ENCODE measurements at regions not wholly inside any gene's neighbourhood (a gene's known extent, or its start where the extent isn't known, plus 50 kb on each side); places are given as distances from the start of the nearest gene placed in this dataset.

DNA sequence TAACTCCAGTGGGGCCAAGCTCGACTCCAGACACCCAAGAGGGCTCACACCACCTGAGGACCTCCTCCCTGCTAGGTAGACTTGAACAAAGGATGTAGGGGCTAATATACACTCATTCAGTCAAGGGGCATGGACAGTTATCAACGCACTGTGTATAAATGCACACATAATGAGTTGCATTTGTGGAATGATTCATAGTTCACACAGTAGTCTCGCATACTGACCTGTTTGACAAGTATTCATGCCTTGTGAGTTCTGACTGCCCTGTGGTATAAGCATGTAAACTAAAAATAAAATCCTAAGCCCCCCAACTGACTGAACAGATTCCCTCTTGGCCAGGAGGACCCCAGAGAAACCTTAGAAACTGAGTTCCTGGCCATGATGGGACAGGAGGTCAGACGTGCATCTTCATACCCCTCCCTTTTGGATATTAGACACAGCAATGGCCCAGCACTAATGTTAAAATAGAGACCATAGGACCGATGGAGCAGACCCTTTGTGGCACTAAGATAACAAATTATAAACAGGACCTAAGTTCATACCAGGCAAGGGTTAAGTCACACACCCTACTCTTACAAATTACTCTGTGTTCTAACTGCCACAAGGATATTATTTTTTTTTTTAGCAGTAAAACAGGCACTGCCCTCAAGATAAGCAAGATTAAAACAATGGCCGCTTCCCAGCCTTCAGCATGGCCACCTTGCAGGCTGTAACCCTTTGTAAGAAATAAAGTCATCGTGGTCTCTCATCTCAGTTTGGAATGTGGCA is 124.4 kb downstream of the TTLL2 start:
- no peaks in the 10 kb centered on the region for H3K36me3 Mint-ChIP-seq (ENCODE audit: low read depth)
- no peaks in the 10 kb centered on the region for H3K4me1 Mint-ChIP-seq
- ChIA-PET POLR2A (no interaction called here), CTCF (no interaction called here)
- H3K27me3 Mint-ChIP-seq, result no peaks in the 10 kb centered on the region
- no peak for DNase-seq
- H3K27ac Mint-ChIP-seq, result no peak overlapping the region
- H3K4me3 Mint-ChIP-seq, result no peak overlapping the region
- no peaks in the 10 kb centered on the region for H3K9me3 Mint-ChIP-seq
- intact Hi-C loops (cut with micrococcal nuclease), result no loop called here
- TF ChIP-seq, protein P1, sequence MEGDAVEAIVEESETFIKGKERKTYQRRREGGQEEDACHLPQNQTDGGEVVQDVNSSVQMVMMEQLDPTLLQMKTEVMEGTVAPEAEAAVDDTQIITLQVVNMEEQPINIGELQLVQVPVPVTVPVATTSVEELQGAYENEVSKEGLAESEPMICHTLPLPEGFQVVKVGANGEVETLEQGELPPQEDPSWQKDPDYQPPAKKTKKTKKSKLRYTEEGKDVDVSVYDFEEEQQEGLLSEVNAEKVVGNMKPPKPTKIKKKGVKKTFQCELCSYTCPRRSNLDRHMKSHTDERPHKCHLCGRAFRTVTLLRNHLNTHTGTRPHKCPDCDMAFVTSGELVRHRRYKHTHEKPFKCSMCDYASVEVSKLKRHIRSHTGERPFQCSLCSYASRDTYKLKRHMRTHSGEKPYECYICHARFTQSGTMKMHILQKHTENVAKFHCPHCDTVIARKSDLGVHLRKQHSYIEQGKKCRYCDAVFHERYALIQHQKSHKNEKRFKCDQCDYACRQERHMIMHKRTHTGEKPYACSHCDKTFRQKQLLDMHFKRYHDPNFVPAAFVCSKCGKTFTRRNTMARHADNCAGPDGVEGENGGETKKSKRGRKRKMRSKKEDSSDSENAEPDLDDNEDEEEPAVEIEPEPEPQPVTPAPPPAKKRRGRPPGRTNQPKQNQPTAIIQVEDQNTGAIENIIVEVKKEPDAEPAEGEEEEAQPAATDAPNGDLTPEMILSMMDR (IDR thresholded peaks at IDR 0.05), result no peak
- no peak for ATAC-seq (ENCODE audit: low read depth)

DNA sequence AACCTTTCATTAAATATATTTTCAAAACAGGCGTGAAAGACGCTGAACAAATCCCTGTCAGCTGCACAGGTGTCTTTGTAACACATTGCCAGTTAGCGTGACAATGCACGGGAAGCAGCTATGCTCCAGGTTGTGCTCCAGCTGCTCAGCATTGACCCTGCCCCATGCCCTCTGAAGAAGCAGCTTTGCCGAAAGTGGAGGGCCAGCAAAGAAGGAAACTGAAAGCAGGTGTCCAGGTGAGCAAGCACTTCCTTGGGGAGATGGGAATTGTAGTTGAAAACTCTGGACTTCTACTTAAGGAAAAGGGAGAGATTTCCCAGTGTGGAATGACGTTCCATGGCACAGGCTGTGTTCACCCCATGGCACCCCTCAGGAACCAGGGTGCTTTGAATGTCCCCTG is 125.7 kb downstream of the TTLL2 start:
- intact Hi-C loops (cut with micrococcal nuclease), result no loop called here
- Mint-ChIP-seq H3K4me3 (no peak overlapping the region), H3K27ac (no peak overlapping the region), H3K36me3 (ENCODE audit: low read depth) (no peaks in the 10 kb centered on the region), H3K9me3 (no peaks in the 10 kb centered on the region), H3K27me3 (no peaks in the 10 kb centered on the region), H3K4me1 (no peaks in the 10 kb centered on the region)
- ATAC-seq (ENCODE audit: low read depth), result no peak
- ChIA-PET POLR2A (no interaction called here), CTCF (no interaction called here)
- no peak for DNase-seq
- TF ChIP-seq, protein P1 (IDR thresholded peaks at IDR 0.05), result no peak

DNA sequence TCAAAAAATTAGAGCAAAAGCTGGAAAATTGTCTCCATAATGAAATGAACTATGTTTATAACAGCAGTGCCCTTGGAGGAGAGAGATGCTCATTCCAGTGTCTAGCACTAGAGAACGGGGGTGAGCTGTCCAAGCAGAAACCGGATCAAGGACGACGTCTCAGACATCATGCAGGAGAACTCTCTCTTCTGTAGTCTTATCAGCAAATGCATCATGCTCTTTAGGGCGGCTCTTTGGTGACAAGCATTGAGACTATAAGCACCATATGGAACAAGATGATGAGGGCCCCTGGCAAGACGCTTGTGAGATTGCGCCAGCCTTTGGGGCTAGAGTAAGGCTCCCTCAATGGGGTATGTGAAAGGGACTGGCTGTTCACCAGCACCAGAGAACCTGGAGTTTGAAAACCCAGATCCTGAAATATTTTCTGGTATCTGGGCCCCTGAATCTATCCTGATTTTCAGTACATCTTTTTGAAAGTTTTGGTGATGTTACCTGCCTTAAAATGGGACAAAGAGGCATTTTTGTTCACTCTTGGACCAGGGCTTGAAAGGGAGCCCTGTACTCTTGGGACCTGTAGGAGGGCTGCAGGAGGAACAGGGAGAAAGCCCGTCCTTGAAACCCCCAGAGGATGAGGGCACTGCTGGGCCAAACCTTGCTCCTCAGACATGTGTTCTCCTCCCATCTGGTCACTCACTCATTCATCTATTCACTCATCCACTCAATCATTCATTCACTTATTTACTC is 127.6 kb downstream of the TTLL2 start:
- H3K27me3 Mint-ChIP-seq, result peaks cover 8% of the 10 kb centered on the region
- no peak for DNase-seq
- peaks cover 2% of the 10 kb centered on the region for H3K9me3 Mint-ChIP-seq
- no peak overlapping the region for H3K4me3 Mint-ChIP-seq
- CTCF ChIA-PET, result no interaction called here
- POLR2A ChIA-PET, result no interaction called here
- TF ChIP-seq, protein P1 (IDR thresholded peaks at IDR 0.05), result no peak
- no peak for ATAC-seq (ENCODE audit: low read depth)
- H3K4me1 Mint-ChIP-seq, result no peaks in the 10 kb centered on the region
- H3K36me3 Mint-ChIP-seq (ENCODE audit: low read depth), result no peaks in the 10 kb centered on the region
- no peak overlapping the region for H3K27ac Mint-ChIP-seq
- intact Hi-C loops (cut with micrococcal nuclease), result no loop called here

DNA sequence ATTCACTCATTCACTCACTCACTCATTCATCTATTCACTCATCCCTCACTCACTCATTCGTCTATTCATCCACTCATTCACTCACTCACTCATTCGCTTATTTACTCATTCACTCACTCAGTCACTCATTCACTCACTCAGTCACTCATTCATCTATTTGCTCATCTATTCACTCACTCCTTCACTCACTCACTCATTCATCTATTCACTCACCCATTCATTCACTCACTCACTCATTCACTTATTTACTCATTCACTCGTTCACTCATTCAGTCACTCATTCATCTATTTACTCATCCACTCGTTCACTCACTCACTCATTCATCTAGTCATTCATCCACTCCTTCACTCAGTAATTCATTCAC is 128.2 kb downstream of the TTLL2 start:
- Mint-ChIP-seq H3K4me3 (no peak overlapping the region), H3K27me3 (peaks cover 8% of the 10 kb centered on the region)
- CTCF ChIA-PET, result no interaction called here

DNA sequence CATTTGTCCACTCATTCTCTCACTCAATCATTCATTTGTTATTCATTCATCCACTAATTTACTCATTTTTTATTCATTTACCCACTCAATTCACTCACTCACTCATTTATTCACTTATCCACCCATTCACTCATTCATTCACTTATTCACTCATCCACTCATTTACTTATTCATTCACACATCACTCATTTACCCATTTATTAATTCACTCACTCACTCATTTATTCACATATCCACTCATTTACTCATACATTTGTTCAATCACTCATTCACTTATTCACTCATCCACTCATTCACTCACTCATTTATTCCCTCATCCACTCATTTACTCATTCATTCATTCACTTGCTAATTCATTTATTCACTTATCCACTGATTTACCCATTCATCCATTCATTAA is 129.1 kb downstream of the TTLL2 start:
- H3K9me3 Mint-ChIP-seq, result peaks cover 2% of the 10 kb centered on the region
- no peaks in the 10 kb centered on the region for H3K4me1 Mint-ChIP-seq
- ATAC-seq (ENCODE audit: low read depth) (no peak), DNase-seq (no peak)
- no peak overlapping the region for H3K4me3 Mint-ChIP-seq
- TF ChIP-seq, protein P1 (IDR thresholded peaks at IDR 0.05), result no peak
- intact Hi-C loops (cut with micrococcal nuclease), result no loop called here
- ChIA-PET POLR2A (no interaction called here), CTCF (no interaction called here)
- H3K27me3 Mint-ChIP-seq, result peaks cover 14% of the 10 kb centered on the region
- H3K36me3 Mint-ChIP-seq (ENCODE audit: low read depth), result no peaks in the 10 kb centered on the region
- no peak overlapping the region for H3K27ac Mint-ChIP-seq

More for the DNA sequence above, 128.2 kb downstream of the TTLL2 start:
- intact Hi-C loops (cut with micrococcal nuclease), result no loop called here
- H3K36me3 Mint-ChIP-seq (ENCODE audit: low read depth), result no peaks in the 10 kb centered on the region
- H3K4me1 Mint-ChIP-seq, result no peaks in the 10 kb centered on the region
- ATAC-seq (ENCODE audit: low read depth), result no peak
- TF ChIP-seq, protein P1 (IDR thresholded peaks at IDR 0.05), result no peak
- H3K9me3 Mint-ChIP-seq, result peaks cover 2% of the 10 kb centered on the region
- no peak overlapping the region for H3K27ac Mint-ChIP-seq
- POLR2A ChIA-PET, result no interaction called here
- no peak for DNase-seq

Data from activated B cell treated with CpG ODN at 0.5 μM for 24 hours (primary cell).